OCI-LY3 (cell line): ENCODE measurements at regions not wholly inside any gene's neighbourhood (a gene's known extent, or its start where the extent isn't known, plus 50 kb on each side); places are given as distances from the start of the nearest gene placed in this dataset.

Experiments used
- CTCF ChIP-seq: fragments of 200-600, 300-600 bp; sonication (generic); IDR thresholded peaks from 2 replicates; pipeline ENCODE4 v1.5.1; 2014; ENCODE audit warnings: antibody characterized with exemption, low read length, low read depth
- EZH2phosphoT487 ChIP-seq: fragments of 200-600 bp; shearing (Covaris generic); IDR thresholded peaks from 2 replicates; pipeline ENCODE4 v1.6.1; 2018; ENCODE audit warnings: antibody characterized with exemption, mixed run types, low read depth

- TF ChIP-seq CTCF (no peak), EZH2phosphoT487 (no peak)
Observed at GRCh38 chr6:122116835-122117627, 282.4 kb upstream of the HSF2 start.
